ENCODE measurements at regions not wholly inside any gene's neighbourhood (a gene's known extent, or its start where the extent isn't known, plus 50 kb on each side); places are given as distances from the start of the nearest gene placed in this dataset.

- TF ChIP-seq CTCF (IDR thresholded peaks at IDR 0.05) (peak; percentile 44), EZH2 (IDR thresholded peaks at IDR 0.05) (no peak), EZH2phosphoT487 (IDR thresholded peaks at IDR 0.05) (no peak)
These were observed 102.8 kb upstream of the TFAP2D start for GRCh38 chr6:50610562-50610961.

Data from neural progenitor cell (in vitro differentiated cells).